ENCODE measurements at regions not wholly inside any gene's neighbourhood (a gene's known extent, or its start where the extent isn't known, plus 50 kb on each side); places are given as distances from the start of the nearest gene placed in this dataset.

- TF ChIP-seq CTCF (IDR thresholded peaks at IDR 0.05; ENCODE audit: low read depth, low read length, poor library complexity, severe bottlenecking) (no peak), EZH2phosphoT487 (IDR thresholded peaks at IDR 0.05; ENCODE audit: borderline replicate concordance, low read length) (no peak)
Observed at GRCh38 chr14:85963486-85963885, 433.5 kb downstream of the FLRT2 start.
